PFSK-1 (cell line): ENCODE measurements at regions not wholly inside any gene's neighbourhood (a gene's known extent, or its start where the extent isn't known, plus 50 kb on each side); places are given as distances from the start of the nearest gene placed in this dataset.

ENCODE experiments used
- FOXP2 ChIP-seq: optimal IDR thresholded peaks from 2 replicates; pipeline ENCODE3; 2011; ENCODE audit warnings: borderline replicate concordance, control low read depth, inconsistent platforms; ENCODE audit not compliant: insufficient read depth; ENCODE audit errors: extremely low read length, extremely low read depth
- POLR2AphosphoS5 ChIP-seq: IDR thresholded peaks from 2 replicates; pipeline ENCODE4 v1.6.1; 2012; ENCODE audit warnings: low read depth, mild to moderate bottlenecking, control low read depth, low read length, moderate library complexity
- SIN3A ChIP-seq: IDR thresholded peaks from 2 replicates; pipeline ENCODE4 v1.6.1; 2012; ENCODE audit warnings: mild to moderate bottlenecking, low read length, moderate library complexity, borderline replicate concordance; ENCODE audit not compliant: insufficient read depth
- TAF1 ChIP-seq: IDR thresholded peaks from 2 replicates; pipeline ENCODE4 v1.6.1; 2012; ENCODE audit warnings: low read length, control low read depth, borderline replicate concordance; ENCODE audit not compliant: insufficient read depth
- TF ChIP-seq, protein P1 (sequence below), 2 experiments: IDR thresholded peaks; 2 replicates each; pipeline versions ENCODE4 v1.6.1 to v1.8.0; 2011 to 2012; ENCODE audit warnings: low read depth in 2 of 2, low read length in 2 of 2, control low read depth in 1 of 2, inconsistent platforms in 1 of 2, mild to moderate bottlenecking in 1 of 2, moderate library complexity in 1 of 2; ENCODE audit not compliant: insufficient read depth in 1 of 2

DNA sequence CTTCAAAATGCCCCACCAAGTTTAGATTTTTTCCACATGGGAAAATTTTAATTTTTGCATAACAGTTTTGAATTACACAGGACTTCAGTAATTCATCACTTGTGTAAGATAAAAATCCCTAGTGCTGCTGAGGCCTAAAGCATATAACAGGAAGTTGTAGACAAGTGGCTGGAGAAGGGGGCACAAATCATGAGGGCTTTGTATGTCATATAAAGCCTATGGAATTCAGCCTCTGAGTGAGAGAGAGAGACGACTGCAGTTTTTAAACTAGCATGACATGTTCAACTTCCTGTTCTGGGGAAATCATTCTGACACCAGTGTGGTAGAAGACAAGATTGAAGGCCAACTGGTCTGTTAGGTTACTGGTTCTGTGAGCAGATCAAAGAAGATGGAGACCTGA is 187.3 kb upstream of the CHST9 start:
- TF ChIP-seq SIN3A (no peak), POLR2AphosphoS5 (no peak), TAF1 (no peak), FOXP2 (no peak)
- TF ChIP-seq, protein P1, sequence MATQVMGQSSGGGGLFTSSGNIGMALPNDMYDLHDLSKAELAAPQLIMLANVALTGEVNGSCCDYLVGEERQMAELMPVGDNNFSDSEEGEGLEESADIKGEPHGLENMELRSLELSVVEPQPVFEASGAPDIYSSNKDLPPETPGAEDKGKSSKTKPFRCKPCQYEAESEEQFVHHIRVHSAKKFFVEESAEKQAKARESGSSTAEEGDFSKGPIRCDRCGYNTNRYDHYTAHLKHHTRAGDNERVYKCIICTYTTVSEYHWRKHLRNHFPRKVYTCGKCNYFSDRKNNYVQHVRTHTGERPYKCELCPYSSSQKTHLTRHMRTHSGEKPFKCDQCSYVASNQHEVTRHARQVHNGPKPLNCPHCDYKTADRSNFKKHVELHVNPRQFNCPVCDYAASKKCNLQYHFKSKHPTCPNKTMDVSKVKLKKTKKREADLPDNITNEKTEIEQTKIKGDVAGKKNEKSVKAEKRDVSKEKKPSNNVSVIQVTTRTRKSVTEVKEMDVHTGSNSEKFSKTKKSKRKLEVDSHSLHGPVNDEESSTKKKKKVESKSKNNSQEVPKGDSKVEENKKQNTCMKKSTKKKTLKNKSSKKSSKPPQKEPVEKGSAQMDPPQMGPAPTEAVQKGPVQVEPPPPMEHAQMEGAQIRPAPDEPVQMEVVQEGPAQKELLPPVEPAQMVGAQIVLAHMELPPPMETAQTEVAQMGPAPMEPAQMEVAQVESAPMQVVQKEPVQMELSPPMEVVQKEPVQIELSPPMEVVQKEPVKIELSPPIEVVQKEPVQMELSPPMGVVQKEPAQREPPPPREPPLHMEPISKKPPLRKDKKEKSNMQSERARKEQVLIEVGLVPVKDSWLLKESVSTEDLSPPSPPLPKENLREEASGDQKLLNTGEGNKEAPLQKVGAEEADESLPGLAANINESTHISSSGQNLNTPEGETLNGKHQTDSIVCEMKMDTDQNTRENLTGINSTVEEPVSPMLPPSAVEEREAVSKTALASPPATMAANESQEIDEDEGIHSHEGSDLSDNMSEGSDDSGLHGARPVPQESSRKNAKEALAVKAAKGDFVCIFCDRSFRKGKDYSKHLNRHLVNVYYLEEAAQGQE (IDR thresholded peaks at IDR 0.05; ENCODE audit: insufficient read depth in 1 of 2, low read depth in 2 of 2, low read length in 2 of 2) = no peak

GRCh38 chr18:27366665-27367064 is 181.6 kb upstream of the CHST9 start:
- TF ChIP-seq TAF1 (no peak), FOXP2 (no peak), POLR2AphosphoS5 (no peak), SIN3A (no peak)
- TF ChIP-seq, protein P1 (IDR thresholded peaks at IDR 0.05; ENCODE audit: insufficient read depth in 1 of 2, low read depth in 2 of 2, low read length in 2 of 2) = no peak

DNA sequence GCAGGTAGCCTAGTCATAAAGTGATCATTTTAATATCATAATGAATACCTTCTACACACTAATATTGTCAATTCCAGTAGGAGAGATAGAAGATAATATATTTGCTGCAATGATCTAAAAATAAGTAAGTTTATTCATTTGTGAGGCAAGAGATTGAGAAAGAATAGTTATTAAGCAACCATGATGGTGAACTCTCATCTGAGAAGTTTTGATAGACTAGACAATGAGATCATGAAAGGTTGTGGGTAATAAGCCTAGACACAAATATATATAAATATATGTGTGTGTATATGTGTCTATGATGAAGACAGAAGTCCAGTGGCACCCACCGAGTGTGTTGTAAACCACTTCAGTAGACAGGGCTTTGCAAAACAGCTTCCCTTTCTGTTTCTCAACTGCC is 181.0 kb upstream of the CHST9 start:
- TF ChIP-seq FOXP2 = no peak
- no peak for TF ChIP-seq POLR2AphosphoS5
- TF ChIP-seq SIN3A = no peak
- TF ChIP-seq, protein P1 (IDR thresholded peaks at IDR 0.05; ENCODE audit: insufficient read depth in 1 of 2, low read depth in 2 of 2, low read length in 2 of 2) = no peak
- no peak for TF ChIP-seq TAF1

DNA sequence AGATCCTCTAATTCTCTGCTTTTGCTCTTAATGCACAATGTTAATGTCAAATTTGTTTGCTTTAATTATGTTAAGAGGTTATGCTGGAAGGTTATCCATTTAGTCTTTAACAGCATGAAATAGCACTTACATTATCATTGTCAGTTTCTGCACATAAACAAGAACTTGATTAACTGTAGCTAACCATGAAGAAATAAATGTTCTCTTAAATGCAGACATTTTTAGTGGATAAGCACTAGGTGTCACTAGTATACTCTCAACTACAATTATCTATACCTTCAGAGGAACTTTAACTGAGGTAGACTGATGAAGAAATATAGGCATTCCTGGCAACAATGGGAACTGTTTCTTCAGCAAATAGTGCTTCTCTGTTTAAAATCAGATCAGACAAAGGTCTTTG is 178.8 kb upstream of the CHST9 start:
- TF ChIP-seq TAF1 (no peak), FOXP2 (no peak), POLR2AphosphoS5 (no peak), SIN3A (no peak)
- TF ChIP-seq, protein P1 (IDR thresholded peaks at IDR 0.05; ENCODE audit: insufficient read depth in 1 of 2, low read depth in 2 of 2, low read length in 2 of 2) = no peak

GRCh38 chr18:27361477-27361876 is 176.4 kb upstream of the CHST9 start:
- TF ChIP-seq FOXP2 (no peak), POLR2AphosphoS5 (no peak), SIN3A (no peak), TAF1 (no peak)
- TF ChIP-seq, protein P1 (IDR thresholded peaks at IDR 0.05; ENCODE audit: insufficient read depth in 1 of 2, low read depth in 2 of 2, low read length in 2 of 2) = no peak
